Osteocyte (in vitro differentiated cells): ENCODE measurements at regions not wholly inside any gene's neighbourhood (a gene's known extent, or its start where the extent isn't known, plus 50 kb on each side); places are given as distances from the start of the nearest gene placed in this dataset.

Source experiments
- DNase-seq: peaks from one replicate; pipeline ENCODE4 v3.0.0; 2021; ENCODE audit warnings: mixed read lengths; ENCODE audit not compliant: unreplicated experiment; ENCODE audit errors: extremely low spot score
- H3K27ac Mint-ChIP-seq: one replicate; pipeline ENCODE4 v1.8.0; 2021; ENCODE audit warnings: mild to moderate bottlenecking, mixed read lengths; ENCODE audit not compliant: unreplicated experiment
- H3K27me3 Mint-ChIP-seq: one replicate; pipeline ENCODE4 v1.8.0; 2021; ENCODE audit warnings: mixed read lengths; ENCODE audit not compliant: unreplicated experiment
- H3K36me3 Mint-ChIP-seq: one replicate; pipeline ENCODE4 v1.8.0; 2021; ENCODE audit warnings: mixed read lengths; ENCODE audit not compliant: unreplicated experiment
- H3K4me1 Mint-ChIP-seq: one replicate; pipeline ENCODE4 v1.8.0; 2021; ENCODE audit warnings: mixed read lengths; ENCODE audit not compliant: unreplicated experiment
- H3K4me3 Mint-ChIP-seq: one replicate; pipeline ENCODE4 v1.8.0; 2021; ENCODE audit warnings: mild to moderate bottlenecking, moderate library complexity, mixed read lengths; ENCODE audit not compliant: unreplicated experiment
- H3K9me3 Mint-ChIP-seq: one replicate; pipeline ENCODE4 v1.8.0; 2021; ENCODE audit warnings: mixed read lengths; ENCODE audit not compliant: unreplicated experiment
- CTCF ChIP-seq: fragments of 200-600 bp; sonication (generic); IDR thresholded peaks from 2 replicates; pipeline ENCODE4 v1.5.0; 2021; ENCODE audit warnings: antibody characterized with exemption, mild to moderate bottlenecking, moderate library complexity

GRCh38 chr11:70811915-70812314 lies 413.6 kb downstream of the CTTN start:
- Mint-ChIP-seq H3K4me1 (no peaks in the 10 kb centered on the region), H3K36me3 (no peaks in the 10 kb centered on the region), H3K27me3 (peaks cover under 1% of the 10 kb centered on the region), H3K9me3 (no peaks in the 10 kb centered on the region), H3K27ac (no peak overlapping the region), H3K4me3 (no peak overlapping the region)
- TF ChIP-seq CTCF, result no peak
- no peak for DNase-seq

GRCh38 chr11:70812472-70812871 lies 414.1 kb downstream of the CTTN start:
- no peaks in the 10 kb centered on the region for H3K36me3 Mint-ChIP-seq
- no peaks in the 10 kb centered on the region for H3K9me3 Mint-ChIP-seq
- peaks cover 4% of the 10 kb centered on the region for H3K27me3 Mint-ChIP-seq
- H3K27ac Mint-ChIP-seq, result no peak overlapping the region
- TF ChIP-seq CTCF, result no peak
- DNase-seq, result no peak
- no peaks in the 10 kb centered on the region for H3K4me1 Mint-ChIP-seq
- H3K4me3 Mint-ChIP-seq, result no peak overlapping the region

GRCh38 chr11:70813651-70814050 lies 415.3 kb downstream of the CTTN start:
- DNase-seq, result no peak
- Mint-ChIP-seq H3K4me1 (no peaks in the 10 kb centered on the region), H3K4me3 (no peak overlapping the region), H3K9me3 (no peaks in the 10 kb centered on the region), H3K27ac (no peak overlapping the region), H3K36me3 (no peaks in the 10 kb centered on the region), H3K27me3 (peaks cover 4% of the 10 kb centered on the region)
- TF ChIP-seq CTCF, result no peak

- Mint-ChIP-seq H3K27ac (no peak overlapping the region), H3K9me3 (no peaks in the 10 kb centered on the region), H3K4me1 (no peaks in the 10 kb centered on the region), H3K36me3 (no peaks in the 10 kb centered on the region), H3K27me3 (peaks cover 4% of the 10 kb centered on the region), H3K4me3 (no peak overlapping the region)
- no peak for TF ChIP-seq CTCF
- DNase-seq, result no peak
Observed at GRCh38 chr11:70815485-70815832, 417.1 kb downstream of the CTTN start.

GRCh38 chr11:70816156-70816678 lies 417.9 kb downstream of the CTTN start:
- Mint-ChIP-seq H3K4me1 (no peaks in the 10 kb centered on the region), H3K27me3 (peaks cover 4% of the 10 kb centered on the region), H3K27ac (no peak overlapping the region), H3K9me3 (no peaks in the 10 kb centered on the region), H3K36me3 (no peaks in the 10 kb centered on the region), H3K4me3 (no peak overlapping the region)
- no peak for DNase-seq
- TF ChIP-seq CTCF, result no peak
